SU-DHL-6 (cell line): ENCODE measurements at regions not wholly inside any gene's neighbourhood (a gene's known extent, or its start where the extent isn't known, plus 50 kb on each side); places are given as distances from the start of the nearest gene placed in this dataset.

ENCODE experiments used
- EZH2phosphoT487 ChIP-seq: fragments of 200-600 bp; sonication (generic), shearing (Covaris generic); conservative IDR thresholded peaks from 2 replicates; pipeline ENCODE4 v1.6.1; 2018; ENCODE audit warnings: mild to moderate bottlenecking, antibody characterized with exemption, low read length, moderate library complexity, mixed read lengths
- TF ChIP-seq, protein P1 (sequence below): fragments of 200-600 bp; sonication (generic); IDR thresholded peaks from one replicate; pipeline ENCODE4 v1.5.1; 2017; ENCODE audit warnings: antibody characterized with exemption, mild to moderate bottlenecking, low read length, moderate library complexity; ENCODE audit not compliant: insufficient read depth, poor library complexity, severe bottlenecking

DNA sequence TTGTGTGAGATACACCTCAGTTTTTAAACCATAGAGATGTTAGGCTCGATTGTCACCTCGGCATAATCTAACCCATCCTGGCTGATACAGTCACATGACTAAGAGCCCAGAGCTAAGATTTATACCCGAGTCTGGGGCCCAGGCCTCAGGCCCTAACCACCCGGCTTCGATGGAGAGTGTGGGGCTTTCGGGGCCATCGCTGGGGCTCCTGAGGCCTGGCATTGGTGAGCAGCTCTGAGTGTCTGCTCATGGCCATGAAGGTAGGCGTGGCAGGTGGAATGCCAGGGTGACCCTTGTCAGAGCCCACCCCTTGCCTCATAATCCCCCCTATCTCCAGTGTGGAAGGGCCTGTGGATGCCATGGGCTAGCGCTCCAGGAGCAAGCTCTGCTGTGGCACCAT lies 164.3 kb downstream of the BMP7 start:
- TF ChIP-seq, protein P1, sequence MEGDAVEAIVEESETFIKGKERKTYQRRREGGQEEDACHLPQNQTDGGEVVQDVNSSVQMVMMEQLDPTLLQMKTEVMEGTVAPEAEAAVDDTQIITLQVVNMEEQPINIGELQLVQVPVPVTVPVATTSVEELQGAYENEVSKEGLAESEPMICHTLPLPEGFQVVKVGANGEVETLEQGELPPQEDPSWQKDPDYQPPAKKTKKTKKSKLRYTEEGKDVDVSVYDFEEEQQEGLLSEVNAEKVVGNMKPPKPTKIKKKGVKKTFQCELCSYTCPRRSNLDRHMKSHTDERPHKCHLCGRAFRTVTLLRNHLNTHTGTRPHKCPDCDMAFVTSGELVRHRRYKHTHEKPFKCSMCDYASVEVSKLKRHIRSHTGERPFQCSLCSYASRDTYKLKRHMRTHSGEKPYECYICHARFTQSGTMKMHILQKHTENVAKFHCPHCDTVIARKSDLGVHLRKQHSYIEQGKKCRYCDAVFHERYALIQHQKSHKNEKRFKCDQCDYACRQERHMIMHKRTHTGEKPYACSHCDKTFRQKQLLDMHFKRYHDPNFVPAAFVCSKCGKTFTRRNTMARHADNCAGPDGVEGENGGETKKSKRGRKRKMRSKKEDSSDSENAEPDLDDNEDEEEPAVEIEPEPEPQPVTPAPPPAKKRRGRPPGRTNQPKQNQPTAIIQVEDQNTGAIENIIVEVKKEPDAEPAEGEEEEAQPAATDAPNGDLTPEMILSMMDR = no peak
- TF ChIP-seq EZH2phosphoT487 = no peak
